IMR-90 (cell line): ENCODE measurements at regions not wholly inside any gene's neighbourhood (a gene's known extent, or its start where the extent isn't known, plus 50 kb on each side); places are given as distances from the start of the nearest gene placed in this dataset.

ENCODE experiments used
- ATAC-seq: fragments of 200-7000 bp; cut with Tn5 transposase; 2 replicates; pipeline ENCODE4 v1.9.1; 2020; ENCODE audit warnings: low read depth, mild to moderate bottlenecking, moderate library complexity
- BruUV-seq: library from RNA; stranded (reverse); fragments of 400-500 nt; replicated peaks from 2 replicates; lab custom pipeline; 2021; lab: Mats Ljungman, UMichigan
- CTCF ChIA-PET: fragments of 300-600 bp; formaldehyde crosslinking; extraction: SDS; loops from one replicate; lab custom pipeline; 2021; ENCODE audit warnings: antibody characterized with exemption; lab: Yijun Ruan, JAX
- POLR2A ChIA-PET: fragments of 300-600 bp; sonication (Branson Sonifier 250); formaldehyde crosslinking; loops from one replicate; lab custom pipeline; 2022; ENCODE audit warnings: antibody characterized with exemption; ENCODE audit not compliant: unreplicated experiment; lab: Charles Lee
- DNase-seq: peaks from one replicate; pipeline ENCODE4 v3.0.0; 2013
- H2AFZ ChIP-seq: replicated peaks from 2 replicates; pipeline ENCODE3; 2013; ENCODE audit warnings: low read length, mild to moderate bottlenecking; ENCODE audit not compliant: poor library complexity
- H2AK5ac ChIP-seq: 2 replicates; pipeline ENCODE4 v1.6.1; 2013; ENCODE audit warnings: low read depth, low read length, inconsistent platforms
- H2AK9ac ChIP-seq: replicated peaks from 2 replicates; pipeline ENCODE3; 2013; ENCODE audit warnings: mild to moderate bottlenecking, low read depth, low read length, moderate library complexity; ENCODE audit not compliant: poor library complexity
- H2BK120ac ChIP-seq: 2 replicates; pipeline ENCODE4 v1.6.1; 2013; ENCODE audit warnings: low read depth, low read length, inconsistent platforms
- H2BK15ac ChIP-seq: 3 replicates; pipeline ENCODE4 v1.6.1; 2013; ENCODE audit warnings: low read depth, low read length, inconsistent platforms
- H2BK20ac ChIP-seq: 2 replicates; pipeline ENCODE4 v1.6.1; 2013; ENCODE audit warnings: low read depth, mild to moderate bottlenecking, inconsistent platforms, low read length, moderate library complexity
- H2BK5ac ChIP-seq: 2 replicates; pipeline ENCODE4 v1.6.1; 2013; ENCODE audit warnings: mild to moderate bottlenecking, low read depth, low read length, inconsistent platforms; ENCODE audit not compliant: poor library complexity, severe bottlenecking
- H3K14ac ChIP-seq: replicated peaks from 2 replicates; pipeline ENCODE4 v1.6.1; 2013; ENCODE audit warnings: low read depth, low read length, inconsistent platforms
- H3K18ac ChIP-seq: 2 replicates; pipeline ENCODE4 v1.6.1; 2013; ENCODE audit warnings: low read depth, low read length, control low read depth
- H3K23ac ChIP-seq: 2 replicates; pipeline ENCODE4 v1.6.1; 2013; ENCODE audit warnings: low read depth, low read length, inconsistent platforms
- H3K27ac ChIP-seq: 2 replicates; pipeline ENCODE4 v1.5.1; 2013; ENCODE audit warnings: mild to moderate bottlenecking, control low read depth, low read length; ENCODE audit not compliant: insufficient read depth
- H3K27me3 ChIP-seq: 2 replicates; pipeline ENCODE4 v1.6.1; 2013; ENCODE audit warnings: low read length; ENCODE audit not compliant: control insufficient read depth, insufficient read depth
- H3K36me3 ChIP-seq: 2 replicates; pipeline ENCODE4 v1.6.1; 2013; ENCODE audit warnings: low read length, mixed read lengths; ENCODE audit not compliant: control insufficient read depth, insufficient read depth
- H3K4ac ChIP-seq: 2 replicates; pipeline ENCODE4 v1.6.1; 2013; ENCODE audit warnings: low read depth, low read length, inconsistent platforms
- H3K4me1 ChIP-seq: 2 replicates; pipeline ENCODE4 v1.6.1; 2013; ENCODE audit warnings: low read length, mixed read lengths; ENCODE audit not compliant: control insufficient read depth, insufficient read depth
- H3K4me2 ChIP-seq: 2 replicates; pipeline ENCODE4 v1.6.1; 2013; ENCODE audit warnings: low read depth, mild to moderate bottlenecking, control low read depth, low read length, moderate library complexity
- H3K4me3 ChIP-seq: 2 replicates; pipeline ENCODE4 v1.5.1; 2013; ENCODE audit warnings: low read depth, mild to moderate bottlenecking, control low read depth, low read length, moderate library complexity; ENCODE audit not compliant: insufficient read depth
- H3K56ac ChIP-seq: 2 replicates; pipeline ENCODE4 v1.6.1; 2013; ENCODE audit warnings: low read length, inconsistent platforms; ENCODE audit not compliant: insufficient read depth; ENCODE audit errors: extremely low read depth
- H3K79me1 ChIP-seq, 2 experiments: 2 replicates each; pipeline ENCODE4 v1.6.1; 2013; ENCODE audit warnings: low read length in 2 of 2, inconsistent platforms in 1 of 2, low read depth in 1 of 2
- H3K9ac ChIP-seq: 2 replicates; pipeline ENCODE4 v1.6.1; 2013; ENCODE audit warnings: low read depth, low read length, control low read depth
- H3K9me1 ChIP-seq: 2 replicates; pipeline ENCODE4 v1.6.1; 2013; ENCODE audit warnings: low read length, inconsistent platforms; ENCODE audit not compliant: insufficient read depth
- H3K9me3 ChIP-seq: 2 replicates; pipeline ENCODE4 v1.6.1; 2013; ENCODE audit warnings: low read length; ENCODE audit not compliant: control insufficient read depth, insufficient read depth
- H4K20me1 ChIP-seq: 2 replicates; pipeline ENCODE4 v1.6.1; 2013; ENCODE audit warnings: low read length, inconsistent platforms; ENCODE audit not compliant: insufficient read depth
- H4K5ac ChIP-seq: 2 replicates; pipeline ENCODE4 v1.6.1; 2013; ENCODE audit warnings: mild to moderate bottlenecking, low read depth, low read length, control low read depth
- H4K8ac ChIP-seq, 2 experiments: 2 replicates each; pipeline ENCODE4 v1.6.1; 2013; ENCODE audit warnings: low read depth in 2 of 2, low read length in 2 of 2, control low read depth in 1 of 2, inconsistent platforms in 1 of 2
- H4K91ac ChIP-seq: 2 replicates; pipeline ENCODE4 v1.6.1; 2013; ENCODE audit warnings: low read depth, low read length, inconsistent platforms; ENCODE audit not compliant: insufficient read depth
- FOS ChIP-seq: fragments of 150-350 bp; IDR thresholded peaks from 2 replicates; pipeline ENCODE4 v1.6.1; 2016; ENCODE audit warnings: low read depth, low read length
- MAFK ChIP-seq: IDR thresholded peaks from 2 replicates; pipeline ENCODE4 v1.6.1; 2012; ENCODE audit warnings: low read depth, low read length, improper control_type of control experiment
- MXI1 ChIP-seq: IDR thresholded peaks from 2 replicates; pipeline ENCODE4 v1.6.1; 2012; ENCODE audit warnings: low read depth, mild to moderate bottlenecking, low read length, moderate library complexity, borderline replicate concordance
- RAD21 ChIP-seq: IDR thresholded peaks from 2 replicates; pipeline ENCODE4 v1.6.1; 2012; ENCODE audit warnings: low read length, improper control_type of control experiment
- RCOR1 ChIP-seq: IDR thresholded peaks from 2 replicates; pipeline ENCODE4 v1.6.1; 2012; ENCODE audit warnings: mild to moderate bottlenecking, low read length, improper control_type of control experiment; ENCODE audit not compliant: insufficient replicate concordance
- RFX5 ChIP-seq: IDR thresholded peaks from 2 replicates; pipeline ENCODE4 v1.8.0; 2012; ENCODE audit warnings: low read depth, mild to moderate bottlenecking, low read length, moderate library complexity
- WGBS, 2 experiments: methylation state at CpG; one replicate each; pipeline versions ENCODE4 v1.1.5 to v1.1.7; 2013; ENCODE audit warnings: missing lambda C conversion rate in 2 of 2; ENCODE audit not compliant: insufficient read length in 1 of 2; ENCODE audit errors: extremely low coverage in 2 of 2; 5-methylcytosine and 5-hydroxymethylcytosine counted together
- dilution Hi-C: fragments of 300-500 bp; cut with HindIII; formaldehyde crosslinking; loops from one replicate; pipeline ENCODE4 v1.14.3; 2018; ENCODE audit warnings: low sequenced_read_pairs; ENCODE audit not compliant: unreplicated experiment
- in situ Hi-C: fragments of 300-500 bp; cut with MboI; formaldehyde crosslinking; loops from 3 replicates; pipeline ENCODE4 v1.14.3; 2019; ENCODE audit warnings: low sequenced_read_pairs, inconsistent platforms, mixed read lengths
- intact Hi-C: fragments of 100-400 bp; cut with micrococcal nuclease; formaldehyde crosslinking; loops from 2 replicates; pipeline ENCODE4 v1.10.0; 2022
- TF ChIP-seq, protein P1 (sequence below): fragments of 150-350 bp; IDR thresholded peaks from 2 replicates; pipeline ENCODE4 v1.6.1; 2016; ENCODE audit warnings: low read depth, mild to moderate bottlenecking, low read length, moderate library complexity, borderline replicate concordance
- TF ChIP-seq, protein P2 (sequence below): fragments of 150-350 bp; IDR thresholded peaks from 2 replicates; pipeline ENCODE4 v1.6.1; 2017; ENCODE audit warnings: mild to moderate bottlenecking, antibody characterized with exemption, low read length, low read depth

DNA sequence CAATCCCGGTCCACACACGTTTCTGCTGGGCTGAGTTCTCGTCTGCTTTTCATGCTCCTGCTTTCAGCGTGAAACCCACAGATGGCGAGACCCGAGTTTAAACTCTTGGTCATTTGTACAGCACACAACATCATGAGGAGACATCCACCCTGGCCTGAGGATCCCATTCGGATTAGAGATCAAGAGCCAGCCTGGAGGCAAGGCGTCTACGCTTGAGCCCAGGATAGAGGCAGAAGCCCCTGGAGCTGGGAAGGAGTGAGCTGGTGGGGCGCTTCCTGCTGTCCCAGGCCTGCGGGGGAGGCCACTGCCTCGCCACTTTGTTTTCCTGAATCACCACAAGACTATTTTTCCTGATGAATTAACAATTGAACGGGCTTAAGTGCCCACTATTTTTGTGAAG lies 281.9 kb upstream of the IRX4 start:
- DNase-seq (no peak), ATAC-seq (no peak)
- Histone ChIP-seq H3K23ac (no peak overlapping the region), H4K20me1 (no peaks in the 10 kb centered on the region), H2AK5ac (no peak overlapping the region), H3K9me3 (peaks cover 35% of the 10 kb centered on the region), H2BK15ac (no peak overlapping the region), H2BK120ac (no peak overlapping the region), H3K27ac (no peak overlapping the region), H3K14ac (no peak overlapping the region), H4K5ac (no peak overlapping the region), H3K4me1 (no peaks in the 10 kb centered on the region), H2BK20ac (no peak overlapping the region), H3K18ac (no peak overlapping the region), H4K91ac (no peak overlapping the region), H3K36me3 (no peaks in the 10 kb centered on the region), H2AFZ (no peak overlapping the region), H2BK5ac (no peak overlapping the region), H2AK9ac (no peak overlapping the region), H3K56ac (no peak overlapping the region), H3K4ac (no peak overlapping the region), H3K79me1 (no peaks in the 10 kb centered on the region), H3K9me1 (no peaks in the 10 kb centered on the region), H3K4me2 (no peak overlapping the region), H4K8ac (no peak overlapping the region), H3K9ac (no peak overlapping the region), H3K4me3 (no peak overlapping the region), H3K27me3 (no peaks in the 10 kb centered on the region)
- ChIA-PET POLR2A (no interaction called here), CTCF (no interaction called here)
- in situ Hi-C loops (no loop called here), intact Hi-C loops (no loop called here), dilution Hi-C loops (no loop called here)
- no TSS peak for BruUV-seq
- TF ChIP-seq RCOR1 (no peak), MAFK (no peak), RFX5 (no peak), FOS (no peak), RAD21 (no peak), MXI1 (no peak)
- TF ChIP-seq, protein P1, sequence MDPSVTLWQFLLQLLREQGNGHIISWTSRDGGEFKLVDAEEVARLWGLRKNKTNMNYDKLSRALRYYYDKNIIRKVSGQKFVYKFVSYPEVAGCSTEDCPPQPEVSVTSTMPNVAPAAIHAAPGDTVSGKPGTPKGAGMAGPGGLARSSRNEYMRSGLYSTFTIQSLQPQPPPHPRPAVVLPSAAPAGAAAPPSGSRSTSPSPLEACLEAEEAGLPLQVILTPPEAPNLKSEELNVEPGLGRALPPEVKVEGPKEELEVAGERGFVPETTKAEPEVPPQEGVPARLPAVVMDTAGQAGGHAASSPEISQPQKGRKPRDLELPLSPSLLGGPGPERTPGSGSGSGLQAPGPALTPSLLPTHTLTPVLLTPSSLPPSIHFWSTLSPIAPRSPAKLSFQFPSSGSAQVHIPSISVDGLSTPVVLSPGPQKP, result no peak
- TF ChIP-seq, protein P2, sequence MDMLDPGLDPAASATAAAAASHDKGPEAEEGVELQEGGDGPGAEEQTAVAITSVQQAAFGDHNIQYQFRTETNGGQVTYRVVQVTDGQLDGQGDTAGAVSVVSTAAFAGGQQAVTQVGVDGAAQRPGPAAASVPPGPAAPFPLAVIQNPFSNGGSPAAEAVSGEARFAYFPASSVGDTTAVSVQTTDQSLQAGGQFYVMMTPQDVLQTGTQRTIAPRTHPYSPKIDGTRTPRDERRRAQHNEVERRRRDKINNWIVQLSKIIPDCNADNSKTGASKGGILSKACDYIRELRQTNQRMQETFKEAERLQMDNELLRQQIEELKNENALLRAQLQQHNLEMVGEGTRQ, result no peak
- WGBS, 2 experiments, result no CpG with 5 or more reads among the region's 13 CpGs
